NAMALWA (cell line): ENCODE measurements at regions not wholly inside any gene's neighbourhood (a gene's known extent, or its start where the extent isn't known, plus 50 kb on each side); places are given as distances from the start of the nearest gene placed in this dataset.
A peak's percentile ranks its signal among the peaks of the same experiment; 100 is the strongest.

Source experiments
- DNase-seq: peaks from one replicate; pipeline ENCODE4 v3.0.0-alpha.2; 2015; ENCODE audit warnings: low spot score

DNA sequence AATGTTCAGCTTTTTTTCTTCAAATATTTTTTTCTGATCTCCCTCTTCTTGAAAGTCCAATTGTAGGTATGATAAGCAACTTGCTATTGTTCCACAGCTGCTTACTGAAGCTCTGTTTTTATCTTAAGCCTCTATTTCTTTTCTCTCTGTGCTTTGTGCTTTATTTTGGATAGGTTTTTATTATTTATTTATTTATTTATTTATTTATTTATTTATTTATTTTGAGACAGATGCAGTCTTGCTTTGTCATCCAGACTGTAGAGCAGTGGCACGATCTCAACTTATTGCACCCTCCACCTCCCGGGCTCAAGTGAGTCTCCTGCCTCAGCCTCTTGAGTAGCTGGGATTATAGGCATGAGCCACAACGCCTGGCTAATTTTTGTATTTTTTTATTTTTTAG is 199.4 kb downstream of the KLF12 start:
- DNase-seq: no peak

DNA sequence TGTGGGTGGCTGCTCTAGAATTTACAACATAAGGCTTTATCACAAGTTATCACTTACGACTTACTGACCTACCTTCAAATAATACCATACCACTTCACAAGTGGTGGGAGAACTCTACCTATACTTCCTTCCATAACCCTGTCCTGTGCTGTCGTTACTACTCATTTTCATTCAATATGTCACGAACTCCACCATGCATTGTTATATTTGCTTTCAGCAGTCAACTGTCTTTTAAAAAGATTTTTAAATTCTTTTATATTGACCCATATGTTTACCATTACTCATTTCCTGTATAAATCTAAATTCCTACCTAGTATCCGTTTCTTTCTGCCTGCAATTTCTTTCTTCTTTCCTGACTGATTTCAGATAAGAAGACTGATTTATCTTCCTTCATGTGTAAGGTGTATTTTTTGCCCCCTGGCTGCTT is 200.0 kb downstream of the KLF12 start:
- no peak for DNase-seq

DNA sequence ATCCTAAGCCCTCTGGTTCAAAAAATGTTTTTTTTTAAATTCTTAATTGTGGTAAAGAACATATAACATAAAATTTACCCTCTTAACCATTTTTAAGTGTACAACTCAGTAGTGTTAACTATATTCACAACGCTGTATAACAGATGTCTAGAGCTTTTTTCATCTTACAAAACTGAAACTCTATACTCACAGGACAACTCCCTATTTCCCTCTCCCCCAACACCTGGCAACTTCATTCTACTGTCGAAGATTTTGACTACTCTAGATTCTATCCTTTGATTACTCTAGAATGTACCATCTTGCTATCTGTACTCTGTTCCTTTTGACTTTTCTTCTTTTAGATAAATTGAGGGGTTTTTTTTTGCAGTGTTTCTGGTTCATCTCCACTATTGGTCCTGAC is 200.4 kb downstream of the KLF12 start:
- DNase-seq: no peak

DNA sequence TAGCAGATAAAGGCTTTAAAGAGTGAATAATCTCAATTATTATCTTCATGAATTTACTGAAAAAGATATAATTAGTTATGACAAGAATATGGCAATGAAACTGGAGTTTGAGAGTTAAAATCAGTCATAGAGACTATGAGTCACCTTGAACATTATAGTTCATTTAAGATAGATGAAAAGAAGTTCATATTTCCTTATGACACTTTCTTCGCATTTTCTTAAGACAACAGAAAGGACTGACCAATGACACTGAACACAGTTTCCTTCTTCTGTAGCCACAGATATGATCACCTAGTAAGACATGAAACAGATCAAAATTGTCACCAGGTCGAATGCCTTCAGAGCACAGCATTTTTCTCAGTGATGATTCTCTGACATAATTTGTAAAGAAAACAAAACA is 202.1 kb downstream of the KLF12 start:
- no peak for DNase-seq

DNA sequence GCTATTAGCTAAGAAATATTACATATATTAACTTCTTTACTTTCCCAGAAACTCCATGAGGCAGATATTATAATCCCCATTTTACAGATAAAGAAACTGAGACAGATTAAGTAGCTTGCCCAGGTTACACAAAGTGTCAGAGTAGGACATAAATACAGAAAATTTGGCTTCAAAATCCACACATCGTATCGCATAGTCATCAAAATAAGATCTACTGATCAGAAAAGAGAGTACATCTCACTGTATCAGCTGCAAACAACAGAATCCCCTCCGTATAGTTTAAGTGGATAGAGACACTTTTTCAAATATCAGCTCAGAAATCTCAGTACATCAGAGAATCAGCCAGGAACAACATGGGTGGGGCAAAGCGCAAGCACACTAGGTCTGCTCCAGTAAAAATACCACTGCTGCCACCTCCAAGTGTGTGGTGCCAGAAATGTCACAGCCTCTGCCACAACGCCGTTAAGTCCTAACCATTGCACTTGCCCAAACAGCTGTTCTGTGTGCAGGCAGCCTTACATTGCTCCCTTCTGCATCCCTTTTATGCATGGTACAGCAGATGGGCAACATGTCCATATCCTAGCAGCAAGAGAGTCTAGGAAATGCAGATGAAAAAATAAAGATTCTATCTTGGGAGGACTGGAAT is 204.8 kb downstream of the KLF12 start:
- no peak for DNase-seq

DNA sequence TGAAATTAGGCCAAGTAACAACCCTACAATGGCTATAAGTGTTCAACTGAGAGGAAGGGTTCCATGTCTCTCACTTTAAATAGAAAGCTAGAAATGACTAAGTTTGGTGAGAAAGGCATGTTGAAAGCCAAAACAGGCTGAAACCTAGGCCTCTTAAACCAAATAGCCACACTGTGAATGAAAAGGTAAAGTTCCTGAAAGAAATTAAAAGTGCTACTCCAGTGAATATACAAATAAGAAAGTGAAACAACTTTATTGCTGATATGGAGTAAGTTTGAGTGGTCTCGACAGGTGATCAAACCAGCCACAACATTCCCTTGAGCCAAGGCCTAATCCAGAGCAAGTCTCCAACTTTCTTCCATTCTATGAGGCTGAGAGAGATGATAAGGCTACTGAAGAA is 209.6 kb downstream of the KLF12 start:
- DNase-seq: no peak

DNA sequence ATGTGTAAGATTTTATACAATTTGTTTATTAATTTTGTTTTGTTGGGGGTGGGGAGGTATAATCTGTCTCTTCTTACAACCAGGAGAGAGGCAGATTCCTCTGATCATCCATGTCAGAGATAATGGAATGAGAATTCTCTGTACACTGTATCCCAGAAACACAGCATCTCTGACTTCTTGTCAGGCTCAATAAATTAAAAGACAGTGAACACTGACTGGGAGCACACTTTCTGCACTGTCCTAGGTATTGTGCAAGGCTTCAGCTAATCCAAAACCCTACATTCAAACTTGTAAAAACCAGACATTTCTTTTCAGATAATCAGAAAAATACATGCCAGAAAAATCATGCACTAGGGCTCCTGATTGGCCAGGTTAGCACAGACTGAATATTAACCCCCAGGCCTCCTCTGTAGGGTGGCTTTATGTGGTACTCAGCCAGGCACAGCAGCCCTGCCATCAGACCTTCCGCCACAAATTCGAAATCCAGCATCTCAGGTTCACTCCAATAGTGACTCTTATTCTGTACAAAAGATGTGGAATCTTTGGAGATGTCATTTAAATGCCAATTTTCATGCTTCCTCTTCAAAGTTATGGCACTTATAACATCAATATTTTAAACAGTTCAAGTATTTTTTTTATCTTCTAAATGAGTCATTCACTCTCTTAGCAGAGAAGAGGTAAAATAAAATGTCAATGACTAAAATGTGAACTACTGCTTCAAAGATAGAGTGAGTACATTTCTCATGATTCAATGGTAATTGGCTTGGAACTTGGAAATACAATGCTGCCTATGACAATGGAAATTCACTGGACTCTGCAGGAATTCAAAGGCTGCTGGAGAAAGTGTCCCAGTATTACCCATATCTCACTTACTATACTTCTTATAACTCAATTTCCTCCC is 211.5 kb downstream of the KLF12 start:
- DNase-seq: no peak

DNA sequence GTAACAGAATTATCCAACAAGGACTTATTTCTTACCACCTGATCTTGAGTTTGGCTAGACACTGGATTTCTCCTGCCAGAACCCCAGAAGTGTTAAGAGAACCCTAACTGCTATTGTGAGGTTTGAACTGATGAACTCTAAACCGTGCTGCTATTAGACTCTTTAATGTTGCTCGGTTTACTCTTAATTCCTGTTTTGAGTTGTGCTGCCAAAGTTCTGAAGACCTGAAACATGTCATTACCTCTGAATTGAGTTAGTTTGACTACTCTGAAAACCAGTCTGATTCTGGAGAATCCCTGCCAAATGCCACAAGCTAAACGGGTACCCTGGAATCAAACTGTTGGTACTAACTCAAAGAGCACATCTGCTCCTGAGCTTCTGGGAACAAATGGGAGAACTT is 215.5 kb downstream of the KLF12 start:
- no peak for DNase-seq

DNA sequence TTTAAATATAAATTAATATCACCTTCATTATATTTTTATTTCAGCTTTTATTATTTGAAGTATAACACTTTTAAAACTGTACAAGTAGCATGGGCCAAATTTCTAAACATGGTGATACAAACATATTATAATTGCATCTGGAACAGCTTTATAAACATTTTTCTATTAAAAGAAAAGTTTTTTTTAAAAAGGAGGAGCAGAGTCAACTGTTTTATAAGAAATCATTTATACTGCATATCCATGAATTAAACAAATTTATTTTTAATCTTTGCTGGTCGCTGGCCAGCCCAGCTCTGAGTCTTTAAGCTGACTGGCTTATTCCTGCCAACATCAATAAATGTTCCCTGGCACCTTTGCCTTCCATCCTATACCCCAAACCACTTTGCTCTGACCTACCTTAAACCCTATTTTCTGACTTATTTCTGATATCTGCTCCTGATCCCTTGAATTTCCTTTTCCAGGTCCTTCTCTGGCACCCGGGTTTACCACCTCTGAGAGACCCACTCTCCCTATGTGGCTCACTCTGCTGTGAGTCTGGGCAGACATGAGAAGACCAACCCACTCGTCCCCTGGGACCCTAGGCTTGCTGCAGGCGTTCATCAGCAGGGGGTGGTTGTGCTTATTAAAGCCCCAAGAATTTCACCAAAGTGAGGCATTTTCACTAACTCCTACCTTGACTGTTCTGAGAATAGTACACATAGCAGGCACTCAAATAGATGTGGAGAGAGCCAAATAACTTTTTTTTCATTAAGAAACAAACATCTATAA is 220.3 kb downstream of the KLF12 start:
- DNase-seq: peak; percentile 69

DNA sequence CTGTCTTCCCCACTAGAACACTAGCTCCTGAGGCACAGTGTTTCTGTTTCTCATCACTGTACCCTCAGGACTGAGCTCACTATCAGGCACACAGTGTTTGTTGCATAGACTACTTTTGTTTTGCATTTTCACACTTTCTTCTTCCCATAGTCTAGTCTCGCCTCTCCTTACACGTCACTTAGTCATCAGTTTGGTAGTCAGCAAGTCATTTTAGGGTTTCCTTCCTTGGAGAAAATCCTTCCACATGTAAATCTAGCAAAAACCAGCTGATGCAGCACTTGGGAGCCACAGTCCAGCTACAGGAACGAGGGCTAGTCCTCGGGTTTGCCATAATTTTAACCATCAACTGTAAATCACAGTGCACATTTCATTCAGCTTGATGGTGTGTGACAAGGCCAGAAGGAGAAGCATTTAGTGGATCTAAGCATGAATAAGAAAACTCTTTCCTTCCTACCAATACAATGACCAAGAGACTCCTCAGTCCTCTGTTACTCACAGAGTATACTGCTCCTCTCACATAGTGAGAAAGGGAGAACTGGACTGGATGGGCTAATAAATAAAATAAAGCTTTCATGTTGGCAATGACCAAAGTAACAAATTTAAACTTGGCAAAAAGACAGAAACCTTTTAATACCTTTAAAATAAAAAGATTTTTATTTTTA is 221.0 kb downstream of the KLF12 start:
- DNase-seq: no peak

DNA sequence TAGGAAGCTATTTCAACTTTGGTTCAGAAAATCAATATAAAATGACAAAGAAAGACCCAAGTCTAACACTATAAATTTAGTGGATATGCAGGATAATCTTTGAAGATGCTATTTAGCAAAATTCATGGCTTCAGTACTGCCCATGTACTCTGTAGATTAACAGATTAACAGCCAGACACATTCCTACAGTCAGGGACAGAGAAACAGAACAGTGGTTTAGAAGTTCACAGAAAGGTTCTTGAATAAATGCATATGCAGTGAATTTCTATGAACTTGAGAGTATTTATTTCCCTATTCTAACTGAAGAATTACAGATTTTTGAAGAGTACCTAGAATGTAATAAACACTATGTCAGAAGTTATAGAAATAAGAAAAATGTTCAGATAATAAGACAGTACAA is 222.8 kb downstream of the KLF12 start:
- DNase-seq: no peak

DNA sequence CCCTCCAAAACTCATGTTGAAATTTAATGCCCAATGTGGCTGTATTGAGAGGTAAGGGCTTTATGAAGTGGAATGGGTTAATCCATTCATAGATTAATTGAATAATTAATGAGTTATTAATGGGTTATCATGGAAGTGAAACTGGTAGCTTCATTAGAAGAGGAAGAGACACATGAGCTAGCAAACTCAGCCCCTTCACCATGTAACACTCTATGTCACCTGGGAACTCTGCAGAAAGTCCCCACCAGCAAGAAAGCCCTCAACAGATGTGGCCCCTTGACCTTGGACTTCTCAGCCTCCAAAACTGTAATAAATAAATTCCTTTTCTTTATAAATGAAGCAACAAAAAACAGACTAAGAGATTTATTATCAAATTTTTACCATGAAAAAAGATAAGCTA is 223.5 kb downstream of the KLF12 start:
- DNase-seq: no peak

DNA sequence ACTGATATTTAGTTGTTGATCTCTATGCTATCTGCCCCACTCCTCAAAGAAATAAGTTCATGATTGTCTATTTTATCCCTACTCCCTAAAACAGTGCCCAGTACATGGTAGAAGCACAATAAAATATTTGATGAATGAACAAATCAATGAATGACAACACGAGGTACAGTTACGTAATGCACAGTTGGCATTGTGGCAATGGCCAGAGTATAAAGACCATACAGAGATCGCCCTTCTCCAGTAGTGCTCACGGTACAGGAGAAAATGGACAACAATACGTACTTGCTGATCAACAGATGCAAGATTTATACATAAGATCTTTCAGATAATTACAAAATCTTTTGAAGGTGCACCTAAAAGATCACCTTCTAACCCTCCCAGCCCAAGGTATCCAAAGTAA is 225.4 kb downstream of the KLF12 start:
- DNase-seq: no peak

DNA sequence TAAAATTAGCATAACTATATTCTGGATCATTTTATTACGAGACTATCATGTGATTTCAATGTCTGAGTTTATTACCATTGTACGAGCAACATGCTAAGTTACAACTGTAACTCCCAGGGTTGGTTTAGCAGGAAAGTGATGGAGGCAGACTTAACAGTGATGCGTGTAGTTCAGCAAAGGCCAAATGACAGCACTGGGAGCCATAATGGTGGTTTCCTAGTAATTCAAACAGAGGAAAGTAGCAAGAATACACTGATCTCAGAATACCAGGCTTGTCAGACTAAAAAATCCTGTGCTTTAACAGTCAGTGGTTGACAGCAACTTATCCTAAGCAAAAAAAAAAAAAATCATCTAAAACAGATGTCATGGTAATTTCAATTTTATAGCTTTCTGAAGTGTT is 229.6 kb downstream of the KLF12 start:
- DNase-seq: no peak

DNA sequence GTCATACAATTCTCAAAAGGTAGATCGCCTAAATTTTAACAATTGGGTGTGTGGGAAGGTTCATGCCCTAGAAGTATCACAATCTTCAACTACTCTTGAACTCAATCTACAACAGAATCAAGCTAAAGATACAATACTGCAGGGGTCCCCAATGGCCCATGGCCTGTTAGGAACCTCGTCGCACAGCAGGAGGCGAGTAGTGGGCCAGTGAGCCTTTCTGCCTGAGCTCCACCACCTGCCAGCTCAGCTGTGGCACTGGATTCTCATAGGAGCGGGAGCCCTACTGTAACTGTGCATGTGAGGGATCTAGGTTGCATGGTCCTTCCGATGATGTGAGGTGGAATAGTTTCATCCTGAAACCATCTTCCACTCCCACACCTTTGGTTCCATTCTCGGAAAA is 230.6 kb downstream of the KLF12 start:
- DNase-seq: no peak

DNA sequence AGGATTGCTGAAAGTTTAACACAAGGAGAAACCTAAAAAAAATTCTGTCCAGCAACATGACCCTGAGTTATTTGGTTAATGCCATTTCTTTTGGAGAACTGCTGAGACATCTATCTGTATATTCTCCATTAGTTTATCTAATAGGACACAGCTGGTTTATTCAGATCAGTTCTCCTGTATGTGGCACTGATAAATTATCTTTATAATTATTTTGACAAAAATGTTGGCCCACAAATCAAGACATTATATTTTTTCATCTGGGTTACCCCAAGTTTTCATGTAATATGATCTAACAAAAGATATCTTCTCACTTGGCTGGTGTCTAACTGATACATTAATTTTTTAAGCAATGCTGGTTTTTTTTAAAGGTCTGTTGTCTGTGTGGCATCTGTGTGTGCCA is 231.4 kb downstream of the KLF12 start:
- DNase-seq: no peak

DNA sequence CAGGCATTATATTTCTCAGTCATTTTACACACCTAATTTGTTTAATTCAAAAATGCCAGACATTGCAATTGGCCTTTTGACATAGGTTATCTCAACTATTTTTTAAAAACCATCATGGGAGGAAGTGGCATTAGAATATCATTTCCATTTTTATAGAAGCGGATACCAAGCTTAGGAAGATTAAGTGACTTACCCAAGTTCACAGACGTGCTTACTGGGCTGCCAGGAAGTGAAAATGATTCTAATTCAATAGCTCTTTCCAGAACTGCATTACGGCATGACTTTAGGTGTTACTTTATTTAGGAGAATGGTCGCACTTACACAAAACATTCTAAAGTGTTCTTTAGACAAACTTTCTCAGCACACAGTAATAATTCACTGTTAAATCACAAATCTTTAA is 231.9 kb downstream of the KLF12 start:
- no peak for DNase-seq

DNA sequence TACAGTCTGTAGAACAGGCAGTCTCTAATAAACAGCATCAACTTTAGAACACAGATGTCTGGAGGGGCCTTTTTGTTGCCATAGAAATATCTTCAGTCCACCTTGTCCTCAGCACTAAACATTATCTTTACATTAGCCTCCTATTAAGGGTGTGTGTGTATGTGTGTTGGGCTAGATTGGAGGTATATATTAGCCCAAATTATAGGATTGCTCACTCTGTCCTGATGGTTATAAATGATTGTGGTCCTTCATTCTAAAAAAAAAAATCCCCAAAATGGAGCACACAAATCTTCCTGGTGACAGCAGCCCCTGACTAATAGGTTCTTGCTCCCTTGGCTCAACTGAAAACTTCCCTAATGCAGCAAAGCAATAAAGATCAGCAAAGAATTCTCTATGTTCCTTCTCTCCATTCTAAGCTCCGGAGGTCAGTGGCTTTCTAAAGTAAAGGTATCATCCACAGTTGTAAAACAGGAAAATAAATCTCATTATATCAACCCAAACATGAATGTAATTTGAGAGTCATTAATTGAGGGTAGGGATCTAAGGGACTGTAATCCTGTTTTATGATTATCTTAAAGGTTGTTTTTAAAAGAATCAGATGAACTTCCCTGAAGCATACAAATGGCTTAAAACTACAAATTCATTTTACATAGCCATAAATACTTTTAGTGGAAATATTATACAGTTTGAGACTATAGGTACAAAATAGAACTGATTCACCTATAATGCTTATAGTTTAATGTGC is 232.7 kb downstream of the KLF12 start:
- DNase-seq: no peak

DNA sequence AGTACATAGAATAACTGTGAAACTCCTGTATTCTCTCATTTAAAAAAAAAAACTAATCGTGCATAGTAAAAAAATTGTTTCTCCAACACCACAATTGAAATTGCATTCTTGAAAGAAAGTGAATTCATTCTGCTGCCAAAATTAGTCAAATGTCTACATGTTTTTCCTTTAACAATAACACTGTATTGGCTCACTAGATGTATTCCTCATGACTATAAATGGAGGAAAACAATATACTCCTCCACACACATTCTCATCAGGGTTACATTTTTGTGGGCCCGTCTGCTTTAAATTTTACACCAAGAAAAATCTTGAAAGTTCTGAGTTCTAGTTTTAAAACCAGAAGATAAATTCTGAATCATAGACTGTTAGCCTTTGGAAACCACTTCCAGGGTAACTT is 233.6 kb downstream of the KLF12 start:
- no peak for DNase-seq

DNA sequence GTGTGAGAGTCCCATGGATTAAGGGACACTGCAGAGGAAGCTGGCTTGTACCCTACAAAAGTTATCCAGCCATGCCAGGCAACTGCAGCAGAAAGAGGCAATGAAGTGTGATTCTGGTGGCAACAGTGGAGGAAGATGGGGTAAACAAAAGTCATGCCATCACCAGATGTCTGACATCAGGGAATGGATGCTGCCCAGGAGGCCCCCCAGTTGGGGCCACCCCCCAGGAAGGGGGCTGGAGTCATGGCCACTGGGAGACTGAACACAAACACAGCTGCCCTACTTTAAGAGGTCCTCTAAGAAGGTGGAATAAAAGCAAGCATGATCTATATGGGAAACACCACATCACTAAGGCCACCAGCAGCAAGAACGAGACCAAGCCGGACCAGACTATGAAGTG is 235.3 kb downstream of the KLF12 start:
- DNase-seq: no peak

DNA sequence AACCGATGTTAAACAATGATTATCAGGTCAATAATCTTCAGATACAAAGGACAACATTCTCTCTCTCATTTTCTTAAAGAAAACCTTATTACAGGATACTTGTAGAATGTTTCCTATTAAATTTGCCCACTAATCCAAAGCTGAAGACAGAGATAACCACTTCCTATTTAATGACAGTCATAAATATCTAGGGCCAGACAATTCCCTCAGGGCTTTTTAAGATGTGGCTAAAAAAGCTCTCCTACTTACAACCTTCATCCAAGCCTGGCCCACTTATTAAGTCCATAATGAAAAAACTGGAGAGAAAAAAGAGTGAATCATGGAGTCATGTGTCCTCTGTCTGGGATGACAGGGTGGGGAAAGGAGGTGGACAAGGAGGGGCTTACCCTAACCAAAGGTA is 235.9 kb downstream of the KLF12 start:
- no peak for DNase-seq
